NCI-H82 treated with DMSO at 0.1 percent for 48 hours (cell line): ENCODE measurements at regions not wholly inside any gene's neighbourhood (a gene's known extent, or its start where the extent isn't known, plus 50 kb on each side); places are given as distances from the start of the nearest gene placed in this dataset.
"Not testable (repeated sequence)": the region's sequence is repeated elsewhere in the genome, so short reads cannot be mapped to it uniquely, and the experiment has no call there.

Experiments used
- DNase-seq: peaks from one replicate; lab custom pipeline; 2025; ENCODE audit not compliant: unreplicated experiment; lab: John Stamatoyannopoulos, UW

DNA sequence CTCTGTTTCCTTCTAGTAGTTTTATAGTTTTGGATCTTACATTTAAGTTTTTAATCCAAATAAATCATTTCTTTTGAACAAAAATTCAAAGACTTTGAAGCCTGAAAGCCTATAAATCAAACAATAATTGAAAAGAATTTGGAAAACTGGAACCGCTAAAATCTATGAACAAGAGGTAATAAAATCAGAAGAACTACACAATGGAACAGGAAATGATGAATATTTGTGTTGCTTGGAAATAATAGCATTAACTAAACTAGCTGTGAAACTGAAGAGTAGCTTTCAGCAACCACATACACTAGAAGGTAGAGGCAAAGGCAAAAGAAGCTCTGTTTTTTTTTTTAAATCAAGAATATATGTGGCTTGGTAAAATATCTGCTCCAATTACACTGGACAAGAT is 147.9 kb upstream of the ABI3BP start:
- no peak for DNase-seq

DNA sequence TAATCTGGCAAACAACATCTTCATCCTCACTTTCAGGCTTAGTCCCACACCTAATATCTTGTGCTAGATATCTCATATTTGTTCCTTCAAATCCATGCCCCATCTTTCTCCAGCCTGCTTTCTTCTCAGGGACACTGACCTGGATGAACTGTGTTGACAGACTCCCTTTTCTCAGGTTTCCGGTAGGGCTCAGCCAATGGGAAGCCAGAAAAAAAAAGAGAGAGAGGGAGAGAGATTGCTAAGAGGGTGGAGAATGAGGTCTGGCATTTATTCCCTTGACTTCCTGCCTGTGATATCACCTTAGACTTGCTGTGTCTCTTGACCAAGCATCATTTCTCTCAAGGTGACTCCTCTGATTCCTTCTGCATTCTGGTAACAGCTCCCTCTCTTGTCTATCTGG is 145.6 kb upstream of the ABI3BP start:
- DNase-seq: no peak

DNA sequence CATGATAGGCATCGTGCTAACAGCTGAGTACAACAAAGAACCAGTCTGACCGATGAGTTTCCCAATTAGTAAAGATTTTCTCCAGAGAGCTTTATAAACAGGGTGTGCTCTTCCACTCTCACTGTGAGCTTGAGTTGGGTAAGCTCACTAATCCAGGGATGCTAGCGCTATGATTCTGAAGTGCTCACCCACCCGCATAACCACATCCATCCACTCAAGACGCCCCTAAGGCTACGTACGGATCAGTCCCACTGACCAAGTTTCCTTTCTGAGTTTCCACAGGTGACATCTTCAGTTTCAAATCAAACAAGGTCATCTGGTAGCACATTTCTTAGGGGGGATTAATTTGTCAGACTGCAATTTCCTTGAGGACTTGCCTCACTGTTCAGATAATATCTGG is 141.1 kb upstream of the ABI3BP start:
- no peak for DNase-seq

DNA sequence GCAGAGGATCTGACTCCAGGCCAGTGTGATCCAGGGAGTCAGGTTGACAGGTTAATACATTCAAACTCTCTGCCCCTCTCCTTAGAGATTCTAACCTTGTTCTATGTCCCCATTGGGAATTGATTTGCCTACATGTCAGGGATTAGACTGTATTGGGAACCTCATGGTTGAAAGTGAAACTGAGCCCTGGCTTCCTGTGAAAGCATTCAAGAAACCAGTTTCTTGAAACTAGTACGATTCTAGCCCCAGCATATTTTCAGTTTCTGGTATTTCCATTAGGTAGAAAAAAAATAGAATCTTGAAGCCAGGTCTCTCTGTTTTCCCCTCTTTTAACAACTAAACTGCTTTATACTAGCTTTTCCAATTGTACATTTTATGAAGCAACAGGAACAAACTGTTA is 140.4 kb upstream of the ABI3BP start:
- DNase-seq: no peak

DNA sequence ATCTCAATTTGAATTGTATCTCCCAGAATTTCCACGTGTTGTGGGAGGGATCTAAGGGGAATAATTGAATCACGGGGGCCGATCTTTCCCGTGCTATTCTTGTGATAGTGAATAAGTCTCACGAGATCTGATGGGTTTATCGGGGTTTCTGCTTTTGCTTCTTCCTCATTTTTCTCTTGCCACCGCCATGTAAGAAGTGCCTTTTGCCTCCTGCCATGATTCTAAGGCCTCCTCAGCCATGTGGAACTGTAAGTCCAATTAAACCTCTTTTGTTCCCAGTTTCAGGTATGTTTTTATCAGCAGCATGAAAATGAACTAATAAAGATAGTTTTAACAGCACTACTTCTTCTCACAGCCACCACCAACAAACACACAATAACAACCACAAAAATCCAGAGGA is 140.0 kb upstream of the ABI3BP start:
- not testable (repeated sequence) for DNase-seq

DNA sequence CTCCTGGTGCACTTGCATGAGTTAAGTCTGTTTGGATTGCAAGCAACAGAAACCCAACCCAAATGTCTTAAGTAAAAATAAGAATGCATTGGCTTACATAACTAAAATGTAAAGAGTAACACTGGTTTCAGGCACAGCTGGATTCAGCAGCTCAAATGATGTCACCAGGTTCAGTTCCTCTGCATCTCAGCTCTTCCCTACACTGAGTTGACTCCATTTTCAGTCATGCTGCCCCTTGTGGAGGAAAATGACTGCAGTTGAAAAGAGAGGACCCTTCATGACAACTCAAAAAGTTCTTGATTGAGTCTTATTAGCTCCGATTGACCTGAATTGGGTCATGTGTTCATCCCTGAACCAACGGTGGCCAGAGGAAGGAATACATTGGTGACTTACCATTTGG is 138.5 kb upstream of the ABI3BP start:
- no peak for DNase-seq

DNA sequence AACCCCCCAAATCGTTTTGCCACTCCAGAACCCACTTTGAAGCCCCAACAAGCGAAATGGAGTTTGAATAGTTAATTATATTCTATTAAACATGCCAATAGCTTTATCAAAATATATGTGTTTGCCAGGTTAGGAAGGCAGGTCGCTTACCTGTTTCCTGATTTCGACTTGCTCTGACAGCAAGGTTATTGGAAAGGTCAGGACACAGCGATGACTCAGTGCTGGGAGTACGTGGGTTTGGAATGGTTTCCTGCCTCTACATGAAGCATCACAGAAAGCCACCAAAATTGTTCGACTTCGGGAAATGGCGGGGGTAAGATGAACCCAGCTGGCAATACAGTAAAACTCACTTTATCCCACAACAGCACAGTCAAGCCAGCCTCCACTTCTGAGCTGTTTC is 135.6 kb upstream of the ABI3BP start:
- DNase-seq: no peak

DNA sequence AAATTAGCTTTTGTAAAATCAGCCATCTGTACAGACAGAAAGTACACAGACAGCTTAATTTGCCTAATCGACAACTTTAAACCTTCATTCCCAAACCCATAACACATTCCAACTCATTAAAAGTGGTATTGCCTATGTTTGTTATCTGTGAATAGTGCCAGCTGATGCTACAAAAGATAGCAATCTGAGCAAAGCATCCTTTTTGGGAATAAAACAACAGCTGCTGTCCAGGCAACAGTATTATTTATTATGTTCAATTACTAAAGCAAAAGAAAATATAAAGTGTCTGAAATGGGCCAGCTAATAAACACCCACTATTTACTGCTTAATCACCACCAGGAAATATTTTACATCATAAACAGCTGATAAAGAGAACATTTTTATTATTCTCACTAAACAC is 134.8 kb upstream of the ABI3BP start:
- DNase-seq: no peak

DNA sequence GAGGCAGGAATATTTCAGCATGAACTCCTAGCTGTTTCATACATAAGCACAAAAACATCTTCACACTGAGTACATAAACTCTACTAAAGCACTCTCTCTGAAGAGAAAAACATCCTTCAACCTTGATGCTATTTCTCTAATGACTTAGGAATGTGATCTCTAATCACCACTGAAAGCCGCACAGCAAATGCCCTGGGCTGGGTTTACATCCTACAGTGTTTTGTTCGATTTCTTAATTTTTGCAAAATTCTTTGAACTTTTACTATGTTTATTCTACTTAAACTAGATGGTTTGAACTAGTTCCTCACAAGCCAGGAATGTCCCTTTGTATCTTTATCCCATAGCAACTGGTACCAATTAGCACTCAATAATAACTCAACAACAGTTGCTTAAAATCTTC is 130.9 kb upstream of the ABI3BP start:
- DNase-seq: no peak

DNA sequence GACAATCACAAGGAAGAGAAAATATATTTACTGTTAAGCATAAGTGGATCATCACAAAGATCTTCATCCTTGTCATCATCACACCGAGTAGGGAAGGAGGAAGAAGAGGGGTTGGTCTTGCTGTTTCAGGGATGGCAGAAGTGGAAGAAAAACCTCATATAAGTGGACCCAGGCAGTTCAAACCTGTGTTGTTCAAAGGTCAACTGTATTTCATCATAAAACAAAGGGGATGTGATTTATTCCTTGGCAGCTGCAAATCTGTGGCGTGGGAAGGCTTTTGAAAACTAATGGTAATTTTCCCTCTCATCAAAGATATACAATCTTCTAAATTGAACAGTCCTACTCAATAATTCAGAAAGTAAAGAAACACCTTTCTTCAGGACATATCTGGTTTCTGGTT is 129.9 kb upstream of the ABI3BP start:
- no peak for DNase-seq

DNA sequence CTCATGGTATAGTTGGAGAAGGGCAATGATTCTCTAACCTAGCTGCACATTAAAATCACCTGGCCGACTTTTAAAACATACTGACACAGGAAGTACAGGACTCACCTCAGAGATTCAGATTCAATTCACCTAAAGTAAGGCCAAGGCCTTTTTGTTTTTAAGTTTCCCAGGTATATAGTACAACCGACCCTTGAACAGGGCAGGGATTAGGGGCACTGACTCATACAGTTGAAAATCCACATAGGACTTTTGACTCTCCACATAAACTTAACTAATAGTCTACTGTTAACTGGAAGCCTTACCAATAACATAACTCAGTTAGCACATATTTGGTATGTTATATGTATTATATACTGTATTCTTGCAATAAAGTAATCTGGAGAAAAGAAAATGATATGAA is 129.5 kb upstream of the ABI3BP start:
- no peak for DNase-seq

DNA sequence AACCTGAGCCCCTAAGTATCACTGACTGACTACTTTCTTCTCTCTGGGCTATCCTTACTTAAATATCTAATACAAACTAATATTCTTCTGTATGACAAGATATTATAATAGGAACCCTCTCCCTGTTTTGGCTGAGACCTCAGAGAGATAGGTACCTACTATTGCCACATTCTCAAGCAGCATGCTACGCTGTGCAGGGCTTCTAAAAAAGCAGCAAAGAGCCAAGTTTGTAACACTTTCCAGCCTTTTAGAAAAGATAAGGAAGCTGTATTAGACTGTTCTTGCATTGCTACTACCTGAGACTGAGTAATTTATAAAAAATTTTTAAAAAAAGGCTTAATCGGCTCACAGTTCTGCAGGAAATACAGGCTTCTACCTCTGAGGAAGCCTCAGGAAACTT is 126.8 kb upstream of the ABI3BP start:
- DNase-seq: no peak

DNA sequence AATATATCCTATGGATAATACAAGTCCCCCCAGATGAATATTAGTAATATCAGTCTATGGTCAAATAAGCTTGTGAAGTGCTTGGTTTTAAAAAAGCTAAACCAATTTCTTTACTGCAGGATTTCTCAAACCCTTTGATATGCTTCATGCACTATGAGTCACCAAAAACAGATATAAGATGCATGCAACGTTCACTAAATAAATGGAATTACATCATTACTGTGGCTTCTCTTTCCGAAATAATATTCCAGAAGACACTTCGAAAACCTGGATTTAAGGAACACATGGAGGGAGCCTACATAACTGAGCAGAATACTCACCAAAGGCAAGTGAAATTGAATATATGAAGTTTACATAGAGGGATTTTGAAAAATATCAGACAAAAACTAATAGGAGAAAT is 126.3 kb upstream of the ABI3BP start:
- DNase-seq: no peak

DNA sequence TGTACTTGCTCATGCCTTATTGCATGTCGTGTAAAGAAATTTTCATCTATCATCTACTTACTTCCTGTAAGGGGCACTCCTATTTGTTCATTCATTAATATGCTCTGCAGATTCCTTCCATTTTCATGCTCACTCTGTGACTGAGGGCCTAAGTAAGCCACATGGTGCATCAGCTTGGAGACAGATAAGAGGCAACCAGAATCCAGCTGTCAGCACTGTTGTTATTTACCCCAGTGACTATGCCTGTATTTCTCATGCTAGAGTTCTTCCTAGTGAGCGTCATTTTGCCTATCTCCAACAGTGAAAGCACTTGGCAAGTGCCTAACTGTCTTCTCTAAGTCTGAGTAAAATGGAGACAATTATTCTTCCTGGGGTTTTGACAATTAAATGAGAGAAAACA is 124.8 kb upstream of the ABI3BP start:
- no peak for DNase-seq

DNA sequence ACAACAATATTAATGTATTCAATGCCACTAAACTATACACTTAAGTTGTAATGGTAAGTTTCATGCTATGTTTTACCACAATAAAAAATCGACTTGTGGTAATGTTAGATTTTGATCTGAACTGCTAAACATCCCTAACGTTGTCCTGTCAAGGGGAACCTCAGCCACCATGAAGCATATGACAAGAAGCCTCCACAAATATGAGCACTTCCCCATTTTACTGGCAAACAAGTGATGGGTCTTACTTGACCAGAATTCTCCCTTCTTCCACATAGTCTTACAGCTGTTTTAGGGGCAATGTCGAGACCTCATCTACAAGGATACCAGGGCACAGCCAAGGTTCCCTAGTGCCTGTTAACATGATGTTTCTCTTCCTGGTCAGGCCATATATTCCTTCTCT is 124.2 kb upstream of the ABI3BP start:
- DNase-seq: no peak

DNA sequence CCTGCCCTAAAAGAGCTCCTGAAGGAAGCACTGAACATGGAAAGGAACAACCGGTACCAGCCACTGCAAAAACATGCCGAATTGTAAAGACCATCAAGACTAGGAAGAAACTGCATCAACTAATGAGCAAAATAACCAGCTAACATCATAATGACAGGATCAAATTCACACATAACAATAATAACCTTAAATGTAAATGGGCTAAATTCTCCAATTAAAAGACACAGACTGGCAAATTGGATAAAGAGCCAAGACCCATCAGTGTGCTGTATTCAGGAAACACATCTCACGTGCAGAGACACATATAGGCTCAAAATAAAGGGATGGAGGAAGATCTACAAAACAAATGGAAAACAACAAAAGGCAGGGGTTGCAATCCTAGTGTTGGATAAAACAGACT is 117.1 kb upstream of the ABI3BP start:
- not testable (repeated sequence) for DNase-seq

DNA sequence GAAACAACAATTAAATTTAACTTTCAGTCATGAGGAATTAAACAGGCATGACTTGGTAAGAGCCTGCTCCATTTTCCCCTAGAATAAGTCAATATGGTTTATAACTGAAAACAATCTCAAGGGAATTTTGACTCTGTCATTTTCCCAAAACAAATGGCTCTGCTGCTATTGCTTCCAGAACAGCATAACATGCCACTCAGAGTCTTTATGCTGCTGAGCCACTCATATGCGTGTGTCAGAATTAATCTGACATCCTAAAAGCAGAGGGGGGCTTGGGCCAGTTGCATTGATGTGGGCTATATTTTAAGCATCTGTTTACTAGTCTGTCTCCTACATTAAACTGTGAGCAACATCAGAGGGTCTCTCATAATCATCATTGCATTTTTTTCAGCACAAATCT is 111.1 kb upstream of the ABI3BP start:
- DNase-seq: no peak

DNA sequence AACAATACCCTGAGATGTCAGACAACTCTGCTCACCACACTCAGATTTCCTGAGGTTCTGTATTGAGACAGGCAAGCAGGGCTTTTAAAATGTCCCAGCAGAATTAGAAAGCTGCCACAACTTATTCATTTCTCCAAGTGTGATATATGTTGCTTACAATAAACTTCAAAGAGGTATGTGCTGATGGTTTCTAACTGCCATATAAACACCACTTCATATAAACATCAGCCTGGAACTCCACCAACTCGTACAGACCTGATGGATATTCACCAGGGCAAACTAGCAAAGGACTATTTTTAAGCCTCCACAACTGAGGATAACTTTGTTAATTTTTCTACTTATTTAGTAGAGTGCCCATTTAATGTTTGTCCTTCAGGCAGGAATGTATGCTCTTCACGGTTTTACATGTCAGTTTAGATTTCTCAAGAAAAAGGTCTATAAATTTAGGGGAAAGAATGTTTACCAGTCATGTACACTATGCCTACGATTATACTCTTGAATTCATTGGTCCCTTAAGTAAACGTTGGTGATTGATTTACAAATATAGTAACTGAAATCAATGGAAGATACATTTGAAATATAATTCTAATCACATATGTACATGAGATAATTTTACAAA is 109.6 kb upstream of the ABI3BP start:
- no peak for DNase-seq

DNA sequence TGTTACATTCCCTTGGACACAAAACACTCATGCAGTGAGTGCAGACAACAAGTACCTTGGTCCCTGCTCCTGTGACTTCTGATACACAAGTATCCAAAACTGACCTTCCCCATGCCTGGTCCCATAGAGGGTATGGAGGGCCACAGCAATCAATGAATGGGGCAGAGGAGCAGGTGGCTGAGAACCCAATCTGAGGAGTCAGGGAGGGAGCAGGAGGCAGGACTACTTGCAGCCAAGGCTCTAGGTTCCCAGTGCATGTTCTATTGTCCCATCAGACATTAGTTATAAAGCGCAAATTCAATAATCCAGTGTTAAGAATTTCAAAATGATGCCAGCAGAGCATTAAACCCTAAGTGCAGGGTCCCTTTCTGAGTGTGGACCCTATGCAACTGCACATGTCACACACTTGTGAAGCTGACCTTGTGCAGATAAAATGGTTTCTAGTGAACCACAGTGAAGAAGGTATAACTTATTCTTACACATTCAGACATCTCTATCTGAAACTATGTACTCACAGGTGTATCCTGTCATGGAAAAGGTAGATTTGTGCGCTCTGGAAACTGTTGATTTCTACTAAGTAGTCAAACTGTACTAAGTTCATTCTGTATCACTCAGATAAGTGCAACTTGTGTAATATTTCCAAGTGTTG is 107.3 kb upstream of the ABI3BP start:
- no peak for DNase-seq

DNA sequence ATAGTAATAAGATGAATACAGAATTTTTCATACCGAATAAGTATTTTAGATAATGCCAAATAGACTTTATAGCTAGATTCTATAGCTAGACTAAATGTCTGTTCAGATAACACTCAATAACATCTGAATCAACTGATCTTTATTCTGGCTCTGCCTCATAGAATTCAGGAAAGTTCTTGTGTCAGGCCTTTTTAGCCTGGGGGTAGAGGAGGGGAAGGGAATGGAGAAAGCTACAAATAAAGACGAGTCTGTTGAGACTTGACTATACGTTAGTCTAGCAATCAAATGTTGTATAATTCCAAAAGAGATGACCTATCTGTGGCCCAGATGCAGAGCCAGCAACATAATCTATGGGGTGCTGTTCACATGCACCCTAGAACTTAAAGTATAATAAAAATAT is 106.6 kb upstream of the ABI3BP start:
- no peak for DNase-seq

DNA sequence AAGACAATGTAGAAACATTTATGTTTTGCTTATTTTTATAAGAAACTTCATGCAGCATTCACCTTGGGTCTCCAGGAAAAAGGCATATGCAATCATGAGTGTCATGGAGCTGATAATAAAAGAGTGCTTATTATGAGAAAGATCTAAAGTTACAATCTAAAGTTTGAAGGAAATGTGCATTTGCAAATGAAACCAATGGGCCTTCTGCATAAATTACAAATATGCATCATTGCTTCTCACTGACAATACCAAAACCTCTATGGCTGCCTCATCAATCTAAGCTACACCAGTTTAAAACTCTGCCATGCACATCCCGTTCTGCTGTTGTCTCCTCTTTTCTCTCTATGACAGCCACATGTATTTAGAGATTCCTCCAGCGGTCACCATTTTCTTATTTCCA is 103.2 kb upstream of the ABI3BP start:
- no peak for DNase-seq

DNA sequence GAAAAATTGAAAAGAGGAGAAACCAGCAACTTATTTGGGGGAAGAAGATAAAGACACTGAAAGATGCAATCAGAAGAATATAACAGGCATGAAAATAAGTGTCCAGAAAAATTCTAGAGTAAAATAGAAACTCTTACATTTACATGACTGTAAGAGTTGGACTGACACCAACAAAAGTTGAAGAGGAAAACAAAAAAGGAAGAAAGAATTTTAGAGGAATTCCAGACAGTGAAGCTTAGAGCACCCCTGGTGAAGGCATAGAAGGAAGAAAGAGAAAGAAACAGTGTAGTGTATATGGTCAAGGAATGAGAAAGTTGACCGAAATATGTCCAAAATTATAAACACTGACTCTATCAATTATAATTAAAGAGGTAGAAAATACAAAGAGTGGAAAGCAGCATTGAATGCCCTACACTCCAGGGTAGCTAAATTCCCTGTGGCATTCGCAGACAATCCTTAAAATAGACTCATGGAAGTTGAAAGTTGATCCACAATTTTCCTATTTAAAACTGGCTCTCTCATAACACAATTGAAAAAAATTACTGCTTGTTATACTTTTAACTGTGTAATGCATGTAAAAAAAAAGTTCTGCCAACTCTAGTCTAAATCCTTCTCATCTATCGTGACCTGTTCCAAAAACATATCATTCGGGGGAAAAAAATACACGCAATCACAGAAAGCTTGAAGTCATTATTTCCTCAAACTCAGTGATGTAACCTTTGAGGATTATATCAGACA is 102.6 kb upstream of the ABI3BP start:
- DNase-seq: no peak

DNA sequence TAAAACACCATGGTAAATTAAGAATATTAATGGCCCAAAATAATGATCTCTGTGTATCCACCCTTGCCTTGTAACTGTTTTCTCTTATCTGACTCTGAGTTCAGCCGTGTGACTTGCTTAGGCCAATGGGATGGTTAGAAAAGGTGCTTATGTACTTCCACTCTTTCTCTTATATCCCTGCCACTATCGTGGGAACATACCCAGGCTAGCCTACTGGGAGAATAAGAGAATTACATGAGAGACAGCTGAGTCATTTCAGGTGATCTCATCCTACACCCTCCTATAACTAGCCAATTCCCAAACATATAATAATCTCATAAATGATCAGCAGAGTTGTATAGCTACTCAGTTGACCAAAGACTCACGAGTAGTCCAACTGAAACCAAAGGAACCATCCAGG is 98.3 kb upstream of the ABI3BP start:
- DNase-seq: no peak
